GM12878 (cell line): ENCODE measurements at regions not wholly inside any gene's neighbourhood (a gene's known extent, or its start where the extent isn't known, plus 50 kb on each side); places are given as distances from the start of the nearest gene placed in this dataset.

ENCODE experiments used
- ATAC-seq: fragments of 200-7000 bp; cut with Tn5 transposase; 3 replicates; pipeline ENCODE4 v1.9.1; 2020; ENCODE audit warnings: mild to moderate bottlenecking, moderate library complexity
- BruUV-seq: library from RNA; stranded (reverse); fragments of 400-500 nt; replicated peaks from 2 replicates; lab custom pipeline; 2021; lab: Mats Ljungman, UMichigan
- CTCF ChIA-PET: fragments of 300-600 bp; sonication (Branson Sonifier 250); formaldehyde crosslinking; extraction: SDS; loops from one replicate; lab custom pipeline; 2021; ENCODE audit warnings: inconsistent platforms; lab: Yijun Ruan, JAX
- POLR2A ChIA-PET: fragments of 350-600 bp; formaldehyde crosslinking; extraction: SDS; loops from one replicate; lab custom pipeline; 2021; ENCODE audit warnings: inconsistent platforms; lab: Charles Lee
- RAD21 ChIA-PET: fragments of 300-600 bp; sonication (Branson Sonifier 250); formaldehyde crosslinking; loops from one replicate; lab custom pipeline; 2023; ENCODE audit warnings: antibody characterized with exemption; ENCODE audit not compliant: unreplicated experiment; lab: Charles Lee
- SMC1A ChIA-PET: fragments of 300-600 bp; sonication (Branson Sonifier 250); formaldehyde crosslinking; loops from one replicate; lab custom pipeline; 2023; ENCODE audit not compliant: unreplicated experiment, uncharacterized antibody; lab: Charles Lee
- DNase-seq: peaks from one replicate; pipeline ENCODE4 v3.0.0-alpha.2; 2011; ENCODE audit warnings: low read depth, low spot score
- FAIRE-seq: peaks from 3 replicates; lab custom pipeline; 2011; peaks lifted over from hg19 to GRCh38; lab: Jason Lieb, UNC
- H2AFZ ChIP-seq: 2 replicates; pipeline ENCODE4 v1.6.0; 2011; ENCODE audit warnings: low read depth, low read length, control low read depth; ENCODE audit not compliant: control insufficient read depth
- H3K27ac ChIP-seq: 2 replicates; pipeline ENCODE4 v1.5.1; 2011; ENCODE audit warnings: control low read depth; ENCODE audit not compliant: control insufficient read depth, insufficient read depth
- H3K27me3 ChIP-seq, 2 experiments: replicated peaks in 1 of 2; 2 replicates each; pipeline versions ENCODE4 v1.6.0 to v1.6.1; 2011; ENCODE audit warnings: low read length in 1 of 2; ENCODE audit not compliant: control insufficient read depth in 2 of 2, insufficient read depth in 2 of 2
- H3K36me3 ChIP-seq, 2 experiments: 2 replicates each; pipeline ENCODE4 v1.5.1; 2011; ENCODE audit warnings: low read length in 1 of 2; ENCODE audit not compliant: control insufficient read depth in 2 of 2, insufficient read depth in 2 of 2
- H3K4me1 ChIP-seq: 2 replicates; pipeline ENCODE4 v1.6.1; 2011; ENCODE audit warnings: mild to moderate bottlenecking, low read length, moderate library complexity, mixed read lengths; ENCODE audit not compliant: control insufficient read depth, insufficient read depth
- H3K4me2 ChIP-seq: 2 replicates; pipeline ENCODE4 v1.6.0; 2011; ENCODE audit warnings: control low read depth; ENCODE audit not compliant: control insufficient read depth, insufficient read depth
- H3K4me3 ChIP-seq: fragments of 200-600 bp; sonication (generic); 2 replicates; pipeline ENCODE4 v1.5.1; 2016
- H3K79me2 ChIP-seq: 2 replicates; pipeline ENCODE4 v1.6.0; 2011; ENCODE audit warnings: low read length; ENCODE audit not compliant: control insufficient read depth, insufficient read depth
- H3K9ac ChIP-seq: 2 replicates; pipeline ENCODE4 v1.8.0; 2011; ENCODE audit warnings: low read length, control low read depth, mixed read lengths; ENCODE audit not compliant: control insufficient read depth, insufficient read depth
- H3K9me3 ChIP-seq: replicated peaks from 3 replicates; pipeline ENCODE4 v1.5.1; 2011; ENCODE audit warnings: mild to moderate bottlenecking, low read length; ENCODE audit not compliant: control insufficient read depth, insufficient read depth
- H4K20me1 ChIP-seq: 2 replicates; pipeline ENCODE4 v1.6.0; 2011; ENCODE audit not compliant: control insufficient read depth, insufficient read depth
- FOS ChIP-seq: IDR thresholded peaks from 3 replicates; pipeline ENCODE4 v1.6.1; 2011; ENCODE audit warnings: borderline replicate concordance; ENCODE audit not compliant: insufficient read length; ENCODE audit errors: extremely low read depth
- HCFC1 ChIP-seq: fragments of 150-350 bp; IDR thresholded peaks from 2 replicates; pipeline ENCODE4 v1.6.1; 2014; ENCODE audit warnings: low read length
- NBN ChIP-seq: fragments of 450-650 bp; IDR thresholded peaks from 2 replicates; pipeline ENCODE4 v1.6.1; 2016
- RB1 ChIP-seq: fragments of 450-650 bp; formaldehyde crosslinking; IDR thresholded peaks from 2 replicates; pipeline ENCODE4 v1.6.1; 2017; ENCODE audit warnings: mild to moderate bottlenecking, borderline replicate concordance
- SMARCA5 ChIP-seq: fragments of 450-650 bp; IDR thresholded peaks from 2 replicates; pipeline ENCODE4 v1.6.1; 2017; ENCODE audit warnings: mild to moderate bottlenecking
- SREBF2 ChIP-seq: IDR thresholded peaks from 2 replicates; pipeline ENCODE4 v1.6.1; 2012; ENCODE audit warnings: mild to moderate bottlenecking, low read length
- ZNF384 ChIP-seq: IDR thresholded peaks from 2 replicates; pipeline ENCODE4 v1.6.1; 2012; ENCODE audit warnings: low read depth, mild to moderate bottlenecking, low read length, improper control_type of control experiment, borderline replicate concordance
- WGBS: methylation state at CpG from one replicate; pipeline ENCODE4 v1.1.6; 2016; ENCODE audit warnings: low lambda C conversion rate; ENCODE audit not compliant: insufficient replicate concordance, insufficient coverage; ENCODE audit errors: missing lambda C conversion rate; 5-methylcytosine and 5-hydroxymethylcytosine counted together
- in situ Hi-C: fragments of 300-500 bp; cut with MboI; formaldehyde crosslinking; loops from 9 replicates; pipeline ENCODE4 v1.14.3; 2018; ENCODE audit warnings: mixed read lengths
- intact Hi-C: fragments of 100-400 bp; cut with micrococcal nuclease; formaldehyde crosslinking; loops from one replicate; pipeline ENCODE4 v1.14.2; 2022; ENCODE audit not compliant: unreplicated experiment
- TF ChIP-seq, protein P1 (sequence below): IDR thresholded peaks from 2 replicates; pipeline ENCODE4 v1.6.1; 2012; ENCODE audit warnings: mild to moderate bottlenecking, low read depth, low read length
- TF ChIP-seq, protein P2 (sequence below): fragments of 450-650 bp; IDR thresholded peaks from 2 replicates; pipeline ENCODE4 v1.6.1; 2018; ENCODE audit warnings: mild to moderate bottlenecking, low read depth, moderate library complexity; ENCODE audit not compliant: partially characterized antibody

DNA sequence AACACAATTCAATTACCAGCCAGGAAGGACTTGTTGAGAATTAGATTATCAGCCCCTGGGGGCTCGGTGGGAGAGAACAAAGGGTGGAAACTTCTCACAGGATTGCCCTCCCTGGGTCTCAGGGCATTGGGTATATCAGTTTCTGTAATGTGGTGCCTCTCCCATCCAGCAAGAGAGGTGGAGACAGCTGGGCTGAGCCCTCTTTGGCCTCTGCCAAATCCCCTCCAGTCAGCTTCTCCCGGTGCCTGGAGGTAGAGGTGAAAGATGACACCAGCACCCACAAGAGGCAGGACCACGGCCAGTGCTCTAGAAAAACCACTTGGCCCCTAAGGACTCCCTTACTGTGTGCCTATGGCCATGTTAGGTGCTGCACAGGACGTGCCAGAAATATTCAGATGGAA is 179.7 kb downstream of the HAUS1 start:
- Histone ChIP-seq H3K9me3 (no peaks in the 10 kb centered on the region), H3K36me3 (no peaks in the 10 kb centered on the region), H3K4me2 (no peak overlapping the region), H2AFZ (no peak overlapping the region), H3K4me3 (no peak overlapping the region), H3K4me1 (no peaks in the 10 kb centered on the region), H3K79me2 (no peaks in the 10 kb centered on the region), H3K27me3 (no peaks in the 10 kb centered on the region), H3K27ac (no peak overlapping the region), H3K9ac (no peak overlapping the region), H4K20me1 (no peaks in the 10 kb centered on the region)
- WGBS: 14% methylated on average over 4 of the region's 4 CpGs
- in situ Hi-C loops: loop anchor here (10.0 kb wide), 1 partner anchor 201 kb away; no protein-coding TSS in a partner anchor
- DNase-seq (no peak), FAIRE-seq (no peak), ATAC-seq (peak; percentile 51)
- SMC1A ChIA-PET: no interaction called here
- no TSS peak for BruUV-seq
- CTCF ChIA-PET: interaction anchor here (5.5 kb wide), 1 partner anchor 374 kb away, joined by 60 read pairs; the partner anchor contains the start of gene LOXHD1
- intact Hi-C loops: no loop called here
- POLR2A ChIA-PET: no interaction called here
- no peak for TF ChIP-seq SREBF2
- TF ChIP-seq, protein P1, sequence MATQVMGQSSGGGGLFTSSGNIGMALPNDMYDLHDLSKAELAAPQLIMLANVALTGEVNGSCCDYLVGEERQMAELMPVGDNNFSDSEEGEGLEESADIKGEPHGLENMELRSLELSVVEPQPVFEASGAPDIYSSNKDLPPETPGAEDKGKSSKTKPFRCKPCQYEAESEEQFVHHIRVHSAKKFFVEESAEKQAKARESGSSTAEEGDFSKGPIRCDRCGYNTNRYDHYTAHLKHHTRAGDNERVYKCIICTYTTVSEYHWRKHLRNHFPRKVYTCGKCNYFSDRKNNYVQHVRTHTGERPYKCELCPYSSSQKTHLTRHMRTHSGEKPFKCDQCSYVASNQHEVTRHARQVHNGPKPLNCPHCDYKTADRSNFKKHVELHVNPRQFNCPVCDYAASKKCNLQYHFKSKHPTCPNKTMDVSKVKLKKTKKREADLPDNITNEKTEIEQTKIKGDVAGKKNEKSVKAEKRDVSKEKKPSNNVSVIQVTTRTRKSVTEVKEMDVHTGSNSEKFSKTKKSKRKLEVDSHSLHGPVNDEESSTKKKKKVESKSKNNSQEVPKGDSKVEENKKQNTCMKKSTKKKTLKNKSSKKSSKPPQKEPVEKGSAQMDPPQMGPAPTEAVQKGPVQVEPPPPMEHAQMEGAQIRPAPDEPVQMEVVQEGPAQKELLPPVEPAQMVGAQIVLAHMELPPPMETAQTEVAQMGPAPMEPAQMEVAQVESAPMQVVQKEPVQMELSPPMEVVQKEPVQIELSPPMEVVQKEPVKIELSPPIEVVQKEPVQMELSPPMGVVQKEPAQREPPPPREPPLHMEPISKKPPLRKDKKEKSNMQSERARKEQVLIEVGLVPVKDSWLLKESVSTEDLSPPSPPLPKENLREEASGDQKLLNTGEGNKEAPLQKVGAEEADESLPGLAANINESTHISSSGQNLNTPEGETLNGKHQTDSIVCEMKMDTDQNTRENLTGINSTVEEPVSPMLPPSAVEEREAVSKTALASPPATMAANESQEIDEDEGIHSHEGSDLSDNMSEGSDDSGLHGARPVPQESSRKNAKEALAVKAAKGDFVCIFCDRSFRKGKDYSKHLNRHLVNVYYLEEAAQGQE: peak; percentile 42; the same call in 1 of the 2 replicates
- RAD21 ChIA-PET: no interaction called here

DNA sequence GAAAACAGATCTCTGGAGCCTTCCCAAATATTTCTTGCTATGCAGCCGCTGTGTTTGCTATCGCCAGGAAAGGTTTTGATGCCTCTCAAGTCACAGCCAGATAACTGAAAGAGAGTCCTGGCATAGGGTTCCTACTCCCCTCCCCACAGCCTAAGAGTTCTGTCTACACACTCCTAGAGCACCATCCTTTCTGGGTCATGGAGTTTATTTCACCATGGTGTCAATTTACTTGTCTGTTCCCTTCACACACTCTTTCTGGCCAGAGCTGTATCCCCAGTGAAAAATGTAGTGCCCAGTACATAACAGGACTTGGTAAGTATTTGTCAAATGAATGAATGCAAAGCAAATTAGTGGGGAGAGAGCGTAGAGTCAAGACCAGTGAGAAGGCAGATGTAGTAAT is 185.3 kb downstream of the HAUS1 start:
- Histone ChIP-seq H3K9ac (no peak overlapping the region), H3K27ac (no peak overlapping the region), H3K27me3 (no peaks in the 10 kb centered on the region), H4K20me1 (no peaks in the 10 kb centered on the region), H3K79me2 (no peaks in the 10 kb centered on the region)
- intact Hi-C loops: loop anchor here (2.0 kb wide), 1 partner anchor 369 kb away; no protein-coding TSS in a partner anchor
- FAIRE-seq: no peak
- ChIA-PET POLR2A (no interaction called here), CTCF (interaction anchor here (1.1 kb wide), 1 partner anchor 335 kb away, joined by 3 read pairs; no protein-coding TSS in a partner anchor)
- no peak for ATAC-seq
- TF ChIP-seq RB1 (no peak), HCFC1 (no peak), SMARCA5 (no peak), ZNF384 (no peak), NBN (no peak), FOS (no peak)
- TF ChIP-seq, protein P2, sequence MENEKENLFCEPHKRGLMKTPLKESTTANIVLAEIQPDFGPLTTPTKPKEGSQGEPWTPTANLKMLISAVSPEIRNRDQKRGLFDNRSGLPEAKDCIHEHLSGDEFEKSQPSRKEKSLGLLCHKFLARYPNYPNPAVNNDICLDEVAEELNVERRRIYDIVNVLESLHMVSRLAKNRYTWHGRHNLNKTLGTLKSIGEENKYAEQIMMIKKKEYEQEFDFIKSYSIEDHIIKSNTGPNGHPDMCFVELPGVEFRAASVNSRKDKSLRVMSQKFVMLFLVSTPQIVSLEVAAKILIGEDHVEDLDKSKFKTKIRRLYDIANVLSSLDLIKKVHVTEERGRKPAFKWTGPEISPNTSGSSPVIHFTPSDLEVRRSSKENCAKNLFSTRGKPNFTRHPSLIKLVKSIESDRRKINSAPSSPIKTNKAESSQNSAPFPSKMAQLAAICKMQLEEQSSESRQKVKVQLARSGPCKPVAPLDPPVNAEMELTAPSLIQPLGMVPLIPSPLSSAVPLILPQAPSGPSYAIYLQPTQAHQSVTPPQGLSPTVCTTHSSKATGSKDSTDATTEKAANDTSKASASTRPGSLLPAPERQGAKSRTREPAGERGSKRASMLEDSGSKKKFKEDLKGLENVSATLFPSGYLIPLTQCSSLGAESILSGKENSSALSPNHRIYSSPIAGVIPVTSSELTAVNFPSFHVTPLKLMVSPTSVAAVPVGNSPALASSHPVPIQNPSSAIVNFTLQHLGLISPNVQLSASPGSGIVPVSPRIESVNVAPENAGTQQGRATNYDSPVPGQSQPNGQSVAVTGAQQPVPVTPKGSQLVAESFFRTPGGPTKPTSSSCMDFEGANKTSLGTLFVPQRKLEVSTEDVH: no peak
- TF ChIP-seq, all 136 proteins: peak for 0
- SMC1A ChIA-PET: no interaction called here
- Histone ChIP-seq H3K36me3 (no peaks in the 10 kb centered on the region), H3K4me1 (no peaks in the 10 kb centered on the region), H3K4me3 (no peak overlapping the region), H2AFZ (no peak overlapping the region), H3K9me3 (no peaks in the 10 kb centered on the region), H3K4me2 (no peak overlapping the region)
- BruUV-seq: no TSS peak
- in situ Hi-C loops: loop anchor here (10.0 kb wide), 1 partner anchor 195 kb away; no protein-coding TSS in a partner anchor
- no peak for DNase-seq
- RAD21 ChIA-PET: no interaction called here
- WGBS: 82% methylated on average over 3 of the region's 3 CpGs
